A673 (cell line): ENCODE measurements at regions not wholly inside any gene's neighbourhood (a gene's known extent, or its start where the extent isn't known, plus 50 kb on each side); places are given as distances from the start of the nearest gene placed in this dataset.

Experiments
- BruUV-seq: library from RNA; stranded (reverse); fragments of 400-500 nt; replicated peaks from 2 replicates; lab custom pipeline; 2021; lab: Mats Ljungman, UMichigan
- CTCF ChIA-PET: fragments of 300-600 bp; sonication (Branson Sonifier 250); formaldehyde crosslinking; loops from one replicate; lab custom pipeline; 2022; ENCODE audit warnings: antibody characterized with exemption; lab: Charles Lee
- POLR2A ChIA-PET: fragments of 300-600 bp; sonication (Branson Sonifier 250); formaldehyde crosslinking; loops from one replicate; lab custom pipeline; 2022; ENCODE audit warnings: antibody characterized with exemption; ENCODE audit not compliant: low non-redundant PET; lab: Charles Lee
- DNase-seq: peaks from one replicate; pipeline ENCODE4 v3.0.0-alpha.2; 2015; ENCODE audit warnings: low spot score
- H3K27ac ChIP-seq: fragments of 200-600 bp; sonication (generic); 2 replicates; pipeline ENCODE4 v1.5.1; 2016; ENCODE audit warnings: mixed run types, low read depth, mild to moderate bottlenecking, mixed read lengths, antibody characterized with exemption, low read length; ENCODE audit not compliant: poor library complexity, severe bottlenecking
- H3K27me3 ChIP-seq: fragments of 200-600 bp; sonication (generic); replicated peaks from 2 replicates; pipeline ENCODE4 v1.6.1; 2017; ENCODE audit warnings: mixed run types, low read depth, mild to moderate bottlenecking, mixed read lengths, antibody characterized with exemption, low read length; ENCODE audit not compliant: insufficient read depth, poor library complexity
- H3K36me3 ChIP-seq: fragments of 200-600 bp; sonication (generic); 2 replicates; pipeline ENCODE4 v1.6.1; 2016; ENCODE audit warnings: mixed run types, mild to moderate bottlenecking, mixed read lengths, antibody characterized with exemption, low read length; ENCODE audit not compliant: insufficient read depth, poor library complexity, severe bottlenecking
- H3K4me1 ChIP-seq: fragments of 200-600 bp; sonication (generic); 2 replicates; pipeline ENCODE4 v1.6.1; 2017; ENCODE audit warnings: mixed run types, mild to moderate bottlenecking, mixed read lengths, antibody characterized with exemption, low read length; ENCODE audit not compliant: insufficient read depth, poor library complexity, severe bottlenecking
- H3K4me3 ChIP-seq: fragments of 200-600 bp; sonication (generic); 2 replicates; pipeline ENCODE4 v1.5.1; 2016; ENCODE audit warnings: low read depth, mixed run types, mild to moderate bottlenecking, mixed read lengths, low read length; ENCODE audit not compliant: poor library complexity, severe bottlenecking
- H3K9me3 ChIP-seq: fragments of 200-600 bp; sonication (generic); 2 replicates; pipeline ENCODE4 v1.6.1; 2016; ENCODE audit warnings: mixed run types, low read depth, mild to moderate bottlenecking, mixed read lengths, antibody characterized with exemption, low read length; ENCODE audit not compliant: poor library complexity, severe bottlenecking
- EZH2 ChIP-seq: fragments of 200-600 bp; sonication (generic); IDR thresholded peaks from 2 replicates; pipeline ENCODE4 v1.6.1; 2017; ENCODE audit warnings: borderline replicate concordance, low read depth, mild to moderate bottlenecking, mixed read lengths, antibody characterized with exemption, low read length; ENCODE audit not compliant: poor library complexity, severe bottlenecking
- intact Hi-C: fragments of 100-400 bp; cut with micrococcal nuclease; formaldehyde crosslinking; loops from one replicate; pipeline ENCODE4 v1.10.0; 2022; ENCODE audit not compliant: unreplicated experiment
- TF ChIP-seq, protein P1 (sequence below): fragments of 300-800, 200-600 bp; sonication (generic); conservative IDR thresholded peaks from 2 replicates; pipeline ENCODE4 v1.5.1; 2017; ENCODE audit warnings: low read depth, mild to moderate bottlenecking, antibody characterized with exemption, low read length, moderate library complexity, mixed read lengths

DNA sequence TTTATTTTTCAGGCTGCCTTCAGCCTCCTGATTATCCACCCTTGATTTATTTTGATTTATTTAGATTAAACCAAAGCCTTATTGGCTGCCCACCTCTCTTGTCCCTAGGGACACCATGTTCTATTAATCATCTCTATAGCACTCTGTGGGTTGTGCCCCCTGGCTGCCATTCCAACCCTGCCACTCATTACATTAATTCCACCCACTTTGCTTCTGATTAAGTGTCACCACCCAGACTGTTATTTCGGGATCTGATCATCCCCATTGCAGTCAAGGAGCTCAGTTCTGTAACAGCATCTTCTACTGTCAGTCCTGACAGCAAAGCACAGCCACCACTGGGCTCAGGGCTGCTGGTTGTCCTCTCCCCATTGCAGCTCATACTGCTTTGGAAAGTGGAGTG is 175.1 kb upstream of the DDX18 start:
- Histone ChIP-seq H3K4me3 (no peak overlapping the region), H3K27ac (no peak overlapping the region), H3K36me3 (no peaks in the 10 kb centered on the region), H3K27me3 (no peaks in the 10 kb centered on the region), H3K4me1 (no peaks in the 10 kb centered on the region), H3K9me3 (no peaks in the 10 kb centered on the region)
- no peak for DNase-seq
- ChIA-PET POLR2A (no interaction called here), CTCF (no interaction called here)
- no TSS peak for BruUV-seq
- TF ChIP-seq EZH2: no peak
- TF ChIP-seq, protein P1, sequence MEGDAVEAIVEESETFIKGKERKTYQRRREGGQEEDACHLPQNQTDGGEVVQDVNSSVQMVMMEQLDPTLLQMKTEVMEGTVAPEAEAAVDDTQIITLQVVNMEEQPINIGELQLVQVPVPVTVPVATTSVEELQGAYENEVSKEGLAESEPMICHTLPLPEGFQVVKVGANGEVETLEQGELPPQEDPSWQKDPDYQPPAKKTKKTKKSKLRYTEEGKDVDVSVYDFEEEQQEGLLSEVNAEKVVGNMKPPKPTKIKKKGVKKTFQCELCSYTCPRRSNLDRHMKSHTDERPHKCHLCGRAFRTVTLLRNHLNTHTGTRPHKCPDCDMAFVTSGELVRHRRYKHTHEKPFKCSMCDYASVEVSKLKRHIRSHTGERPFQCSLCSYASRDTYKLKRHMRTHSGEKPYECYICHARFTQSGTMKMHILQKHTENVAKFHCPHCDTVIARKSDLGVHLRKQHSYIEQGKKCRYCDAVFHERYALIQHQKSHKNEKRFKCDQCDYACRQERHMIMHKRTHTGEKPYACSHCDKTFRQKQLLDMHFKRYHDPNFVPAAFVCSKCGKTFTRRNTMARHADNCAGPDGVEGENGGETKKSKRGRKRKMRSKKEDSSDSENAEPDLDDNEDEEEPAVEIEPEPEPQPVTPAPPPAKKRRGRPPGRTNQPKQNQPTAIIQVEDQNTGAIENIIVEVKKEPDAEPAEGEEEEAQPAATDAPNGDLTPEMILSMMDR: no peak
- intact Hi-C loops: no loop called here

DNA sequence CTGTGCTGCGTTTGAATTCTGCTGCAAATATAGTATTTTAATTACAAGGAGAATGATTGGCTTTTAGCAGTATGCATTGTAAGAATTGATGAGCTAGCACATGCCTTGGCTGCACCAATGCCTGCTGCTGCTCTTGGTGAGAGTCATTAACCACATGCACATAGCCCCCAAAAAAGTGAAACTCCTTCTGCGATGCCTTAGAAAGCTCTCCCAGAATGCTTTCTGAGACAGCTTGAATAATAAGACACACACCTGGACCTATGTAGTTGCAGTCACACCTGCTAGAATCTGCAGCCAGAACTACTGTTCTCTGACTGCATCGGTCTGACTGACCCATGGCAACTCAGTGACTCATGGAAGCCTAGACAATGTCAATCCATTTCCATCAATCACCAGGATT is 170.1 kb upstream of the DDX18 start:
- ChIA-PET CTCF (no interaction called here), POLR2A (no interaction called here)
- Histone ChIP-seq H3K27me3 (no peaks in the 10 kb centered on the region), H3K9me3 (no peaks in the 10 kb centered on the region), H3K27ac (no peak overlapping the region), H3K4me1 (no peaks in the 10 kb centered on the region), H3K36me3 (no peaks in the 10 kb centered on the region), H3K4me3 (no peak overlapping the region)
- intact Hi-C loops: no loop called here
- no peak for TF ChIP-seq EZH2
- TF ChIP-seq, protein P1: no peak
- no peak for DNase-seq
- no TSS peak for BruUV-seq

DNA sequence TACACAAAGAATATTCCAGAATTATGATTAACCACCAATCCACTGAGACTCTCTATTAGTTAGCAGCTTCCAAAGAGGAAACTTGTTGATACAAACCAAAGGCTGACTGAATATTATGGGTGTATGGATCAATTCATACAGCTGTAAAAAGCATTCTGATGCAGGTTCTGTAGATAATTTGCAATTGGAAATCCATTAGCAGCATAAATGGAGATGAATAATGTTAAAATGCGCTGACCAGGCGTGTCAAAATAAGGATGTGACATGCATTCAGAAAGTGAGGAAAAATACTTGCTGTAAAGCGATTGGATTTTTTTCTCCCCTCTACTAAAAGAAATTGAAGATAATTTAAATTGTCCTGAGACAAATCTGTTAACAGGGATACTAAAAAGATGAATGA is 169.0 kb upstream of the DDX18 start:
- Histone ChIP-seq H3K4me1 (no peaks in the 10 kb centered on the region), H3K27ac (no peak overlapping the region), H3K9me3 (no peaks in the 10 kb centered on the region), H3K27me3 (no peaks in the 10 kb centered on the region), H3K4me3 (no peak overlapping the region), H3K36me3 (no peaks in the 10 kb centered on the region)
- DNase-seq: no peak
- no peak for TF ChIP-seq EZH2
- TF ChIP-seq, protein P1: no peak
- POLR2A ChIA-PET: no interaction called here
- no TSS peak for BruUV-seq
- intact Hi-C loops: no loop called here
- CTCF ChIA-PET: no interaction called here
